ENCODE measurements at regions not wholly inside any gene's neighbourhood (a gene's known extent, or its start where the extent isn't known, plus 50 kb on each side); places are given as distances from the start of the nearest gene placed in this dataset.

DNA sequence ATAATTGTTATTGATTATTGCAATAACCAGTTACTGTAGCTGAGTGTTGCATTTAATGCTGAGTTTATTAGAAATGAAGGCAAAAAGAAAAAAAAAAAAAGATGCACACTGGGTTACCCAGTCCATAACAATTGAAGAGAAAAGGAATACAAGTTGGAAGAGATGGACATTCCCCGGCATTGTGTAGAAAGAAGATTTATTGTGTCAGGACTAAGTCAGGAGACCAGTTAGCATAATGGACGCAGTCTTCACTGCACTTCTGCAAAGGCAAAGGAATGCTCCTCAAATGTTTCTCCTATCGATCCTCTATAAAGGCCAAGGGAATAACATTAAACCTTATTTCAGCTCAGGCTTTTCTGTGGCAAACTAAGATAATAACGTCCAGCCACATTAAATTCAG, 157.8 kb downstream of the INSIG2 start:
- TF ChIP-seq, protein P1, sequence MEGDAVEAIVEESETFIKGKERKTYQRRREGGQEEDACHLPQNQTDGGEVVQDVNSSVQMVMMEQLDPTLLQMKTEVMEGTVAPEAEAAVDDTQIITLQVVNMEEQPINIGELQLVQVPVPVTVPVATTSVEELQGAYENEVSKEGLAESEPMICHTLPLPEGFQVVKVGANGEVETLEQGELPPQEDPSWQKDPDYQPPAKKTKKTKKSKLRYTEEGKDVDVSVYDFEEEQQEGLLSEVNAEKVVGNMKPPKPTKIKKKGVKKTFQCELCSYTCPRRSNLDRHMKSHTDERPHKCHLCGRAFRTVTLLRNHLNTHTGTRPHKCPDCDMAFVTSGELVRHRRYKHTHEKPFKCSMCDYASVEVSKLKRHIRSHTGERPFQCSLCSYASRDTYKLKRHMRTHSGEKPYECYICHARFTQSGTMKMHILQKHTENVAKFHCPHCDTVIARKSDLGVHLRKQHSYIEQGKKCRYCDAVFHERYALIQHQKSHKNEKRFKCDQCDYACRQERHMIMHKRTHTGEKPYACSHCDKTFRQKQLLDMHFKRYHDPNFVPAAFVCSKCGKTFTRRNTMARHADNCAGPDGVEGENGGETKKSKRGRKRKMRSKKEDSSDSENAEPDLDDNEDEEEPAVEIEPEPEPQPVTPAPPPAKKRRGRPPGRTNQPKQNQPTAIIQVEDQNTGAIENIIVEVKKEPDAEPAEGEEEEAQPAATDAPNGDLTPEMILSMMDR (IDR thresholded peaks at IDR 0.05; ENCODE audit: insufficient read depth, low read length, poor library complexity, severe bottlenecking), result no peak
- TF ChIP-seq EZH2phosphoT487 (conservative IDR thresholded peaks at IDR 0.05; ENCODE audit: low read length), result no peak

Data from SU-DHL-6 (cell line).